GM23338 (cell line): ENCODE measurements at regions not wholly inside any gene's neighbourhood (a gene's known extent, or its start where the extent isn't known, plus 50 kb on each side); places are given as distances from the start of the nearest gene placed in this dataset.

ENCODE experiments used
- CREB1 ChIP-seq: fragments of 250-450 bp; sonication (Bioruptor Pico); IDR thresholded peaks from 2 replicates; pipeline ENCODE4 v1.5.0; 2020; ENCODE audit warnings: low read depth, mild to moderate bottlenecking, moderate library complexity
- EZH2 ChIP-seq: fragments of 200-600 bp; sonication (generic); IDR thresholded peaks from one replicate; pipeline ENCODE4 v1.8.0; 2017; ENCODE audit warnings: antibody characterized with exemption, mild to moderate bottlenecking, low read depth; ENCODE audit not compliant: unreplicated experiment
- EZH2phosphoT487 ChIP-seq: fragments of 200-600 bp; sonication (generic); IDR thresholded peaks from one replicate; pipeline ENCODE4 v1.8.1; 2018; ENCODE audit warnings: antibody characterized with exemption; ENCODE audit not compliant: unreplicated experiment
- POLR2AphosphoS5 ChIP-seq: IDR thresholded peaks from 2 replicates; pipeline ENCODE4 v1.6.1; 2016; ENCODE audit warnings: antibody characterized with exemption, low read depth
- REST ChIP-seq: IDR thresholded peaks from one replicate; pipeline ENCODE4 v1.6.1; 2018; ENCODE audit warnings: antibody characterized with exemption; ENCODE audit not compliant: unreplicated experiment
- TF ChIP-seq, protein P1 (sequence below), 2 experiments: fragments of 200-600 bp in 1 of 2; sonication (generic) in 1 of 2; conservative IDR thresholded peaks; 2 replicates each; pipeline versions ENCODE4 v1.5.1 to v1.6.1; 2016 to 2017; ENCODE audit warnings: antibody characterized with exemption in 2 of 2, low read depth in 2 of 2, mild to moderate bottlenecking in 2 of 2, moderate library complexity in 1 of 2

DNA sequence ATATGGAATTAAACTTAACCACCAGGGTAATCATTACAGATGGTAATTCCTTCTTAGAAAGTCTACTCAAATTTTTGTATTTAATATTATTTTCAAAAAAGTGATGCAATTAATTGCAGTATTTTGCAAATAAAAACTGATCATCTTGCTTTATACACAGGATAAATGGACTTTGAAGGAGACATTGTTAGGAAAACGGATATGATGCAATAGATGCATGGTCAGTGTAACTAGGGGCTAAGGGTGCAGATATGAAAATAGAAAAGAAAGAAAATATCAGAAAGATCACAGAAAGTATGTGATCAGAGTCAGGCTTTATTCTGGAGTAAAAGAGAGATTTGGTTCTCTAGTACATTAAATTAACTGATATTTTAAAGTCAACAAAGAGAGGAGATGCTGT, 401.7 kb downstream of the TLL1 start:
- no peak for TF ChIP-seq REST
- TF ChIP-seq, protein P1, sequence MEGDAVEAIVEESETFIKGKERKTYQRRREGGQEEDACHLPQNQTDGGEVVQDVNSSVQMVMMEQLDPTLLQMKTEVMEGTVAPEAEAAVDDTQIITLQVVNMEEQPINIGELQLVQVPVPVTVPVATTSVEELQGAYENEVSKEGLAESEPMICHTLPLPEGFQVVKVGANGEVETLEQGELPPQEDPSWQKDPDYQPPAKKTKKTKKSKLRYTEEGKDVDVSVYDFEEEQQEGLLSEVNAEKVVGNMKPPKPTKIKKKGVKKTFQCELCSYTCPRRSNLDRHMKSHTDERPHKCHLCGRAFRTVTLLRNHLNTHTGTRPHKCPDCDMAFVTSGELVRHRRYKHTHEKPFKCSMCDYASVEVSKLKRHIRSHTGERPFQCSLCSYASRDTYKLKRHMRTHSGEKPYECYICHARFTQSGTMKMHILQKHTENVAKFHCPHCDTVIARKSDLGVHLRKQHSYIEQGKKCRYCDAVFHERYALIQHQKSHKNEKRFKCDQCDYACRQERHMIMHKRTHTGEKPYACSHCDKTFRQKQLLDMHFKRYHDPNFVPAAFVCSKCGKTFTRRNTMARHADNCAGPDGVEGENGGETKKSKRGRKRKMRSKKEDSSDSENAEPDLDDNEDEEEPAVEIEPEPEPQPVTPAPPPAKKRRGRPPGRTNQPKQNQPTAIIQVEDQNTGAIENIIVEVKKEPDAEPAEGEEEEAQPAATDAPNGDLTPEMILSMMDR (conservative IDR thresholded peaks at IDR 0.05; ENCODE audit: low read depth in 2 of 2): no peak
- no peak for TF ChIP-seq CREB1
- TF ChIP-seq EZH2: no peak
- no peak for TF ChIP-seq EZH2phosphoT487
- no peak for TF ChIP-seq POLR2AphosphoS5
